ENCODE measurements at regions not wholly inside any gene's neighbourhood (a gene's known extent, or its start where the extent isn't known, plus 50 kb on each side); places are given as distances from the start of the nearest gene placed in this dataset.

- H3K4me3 ChIP-seq (IDR thresholded peaks at IDR 0.05; ENCODE audit: insufficient read depth, low read depth, low read length) = no peak overlapping the region
- H2AFZ ChIP-seq (ENCODE audit: low read depth) = no peak overlapping the region
- no peak overlapping the region for H3K9ac ChIP-seq
- no peak overlapping the region for H3K4me2 ChIP-seq
- no peaks in the 10 kb centered on the region for H4K20me1 ChIP-seq (ENCODE audit: insufficient read depth)
- H3K36me3 ChIP-seq (ENCODE audit: insufficient read depth) = no peaks in the 10 kb centered on the region; the same call in 1 of the 2 replicates
- no peak for TF ChIP-seq CTCF (conservative IDR thresholded peaks at IDR 0.05; ENCODE audit: low read depth, low read length)
- H3K4me1 ChIP-seq (ENCODE audit: low read depth, poor library complexity, severe bottlenecking) = peaks cover 4% of the 10 kb centered on the region
- H3K79me2 ChIP-seq (ENCODE audit: insufficient read depth, low read depth) = no peaks in the 10 kb centered on the region
- no peaks in the 10 kb centered on the region for H3K27me3 ChIP-seq (ENCODE audit: insufficient read depth, low read depth)
- H3K27ac ChIP-seq = no peak overlapping the region
Observed at GRCh38 chr6:144619966-144620365, 334.8 kb downstream of the UTRN start.

- H2AFZ ChIP-seq (ENCODE audit: low read depth) = no peak overlapping the region
- H3K79me2 ChIP-seq (ENCODE audit: insufficient read depth, low read depth) = no peaks in the 10 kb centered on the region
- H3K4me1 ChIP-seq (ENCODE audit: low read depth, poor library complexity, severe bottlenecking) = no peaks in the 10 kb centered on the region
- no peaks in the 10 kb centered on the region; the same call in 1 of the 2 replicates for H3K36me3 ChIP-seq (ENCODE audit: insufficient read depth)
- TF ChIP-seq CTCF (conservative IDR thresholded peaks at IDR 0.05; ENCODE audit: low read depth, low read length) = no peak
- H3K4me3 ChIP-seq (IDR thresholded peaks at IDR 0.05; ENCODE audit: insufficient read depth, low read depth, low read length) = no peak overlapping the region
- no peak overlapping the region for H3K9ac ChIP-seq
- H3K4me2 ChIP-seq = no peak overlapping the region
- no peak overlapping the region for H3K27ac ChIP-seq
- no peaks in the 10 kb centered on the region for H4K20me1 ChIP-seq (ENCODE audit: insufficient read depth)
- H3K27me3 ChIP-seq (ENCODE audit: insufficient read depth, low read depth) = no peaks in the 10 kb centered on the region
Observed at GRCh38 chr6:144621332-144621731, 336.2 kb downstream of the UTRN start.

GRCh38 chr6:144624246-144624645, 339.1 kb downstream of the UTRN start:
- Histone ChIP-seq H3K27me3 (ENCODE audit: insufficient read depth, low read depth) (no peaks in the 10 kb centered on the region), H3K4me1 (ENCODE audit: low read depth, poor library complexity, severe bottlenecking) (no peaks in the 10 kb centered on the region), H3K79me2 (ENCODE audit: insufficient read depth, low read depth) (no peaks in the 10 kb centered on the region), H3K4me3 (IDR thresholded peaks at IDR 0.05; ENCODE audit: insufficient read depth, low read depth, low read length) (no peak overlapping the region), H3K9ac (no peak overlapping the region), H3K27ac (no peak overlapping the region), H4K20me1 (ENCODE audit: insufficient read depth) (no peaks in the 10 kb centered on the region), H2AFZ (ENCODE audit: low read depth) (no peak overlapping the region), H3K36me3 (ENCODE audit: insufficient read depth) (no peaks in the 10 kb centered on the region; the same call in 1 of the 2 replicates), H3K4me2 (no peak overlapping the region)
- TF ChIP-seq CTCF (conservative IDR thresholded peaks at IDR 0.05; ENCODE audit: low read depth, low read length) = no peak

- Histone ChIP-seq H3K27me3 (ENCODE audit: insufficient read depth, low read depth) (no peaks in the 10 kb centered on the region), H3K79me2 (ENCODE audit: insufficient read depth, low read depth) (no peaks in the 10 kb centered on the region), H3K4me3 (IDR thresholded peaks at IDR 0.05; ENCODE audit: insufficient read depth, low read depth, low read length) (no peak overlapping the region), H3K4me1 (ENCODE audit: low read depth, poor library complexity, severe bottlenecking) (no peaks in the 10 kb centered on the region), H3K9ac (no peak overlapping the region), H3K36me3 (ENCODE audit: insufficient read depth) (no peaks in the 10 kb centered on the region; the same call in 1 of the 2 replicates), H2AFZ (ENCODE audit: low read depth) (no peak overlapping the region), H4K20me1 (ENCODE audit: insufficient read depth) (no peaks in the 10 kb centered on the region), H3K27ac (no peak overlapping the region), H3K4me2 (no peak overlapping the region)
- no peak for TF ChIP-seq CTCF (conservative IDR thresholded peaks at IDR 0.05; ENCODE audit: low read depth, low read length)
Observed at GRCh38 chr6:144624716-144625115, 339.6 kb downstream of the UTRN start.

Data from KMS-11 (cell line).